Loucy (cell line): ENCODE measurements at regions not wholly inside any gene's neighbourhood (a gene's known extent, or its start where the extent isn't known, plus 50 kb on each side); places are given as distances from the start of the nearest gene placed in this dataset.

Experiments
- H2AFZ ChIP-seq: fragments of 200-600 bp; sonication (generic); 2 replicates; pipeline ENCODE4 v1.6.0; 2016; ENCODE audit warnings: antibody characterized with exemption, mild to moderate bottlenecking, low read length, moderate library complexity
- H3F3A ChIP-seq: fragments of 200-600 bp; 2 replicates; pipeline ENCODE4 v1.6.0; 2016; ENCODE audit warnings: antibody characterized with exemption, low read depth, mild to moderate bottlenecking
- H3K27me3 ChIP-seq: fragments of 200-600 bp; sonication (generic); 2 replicates; pipeline ENCODE4 v1.6.1; 2014; ENCODE audit warnings: low read length, mild to moderate bottlenecking; ENCODE audit not compliant: insufficient read depth, poor library complexity, severe bottlenecking
- H3K36me3 ChIP-seq: fragments of 200-600 bp; sonication (generic); 2 replicates; pipeline ENCODE4 v1.6.1; 2016; ENCODE audit warnings: low read length; ENCODE audit not compliant: insufficient read depth
- H3K4me1 ChIP-seq: fragments of 200-600 bp; sonication (generic); 2 replicates; pipeline ENCODE4 v1.5.1; 2014; ENCODE audit warnings: low read length, mild to moderate bottlenecking; ENCODE audit not compliant: insufficient read depth, poor library complexity, severe bottlenecking
- H3K4me2 ChIP-seq: fragments of 200-600 bp; sonication (generic); 2 replicates; pipeline ENCODE4 v1.6.0; 2014; ENCODE audit warnings: antibody characterized with exemption, low read length, low read depth, mild to moderate bottlenecking; ENCODE audit not compliant: poor library complexity, severe bottlenecking
- H3K4me3 ChIP-seq: fragments of 200-600 bp; sonication (generic); 2 replicates; pipeline ENCODE4 v1.5.1; 2014; ENCODE audit warnings: low read length, mild to moderate bottlenecking, mixed read lengths; ENCODE audit not compliant: poor library complexity, severe bottlenecking
- H3K79me2 ChIP-seq: fragments of 200-600 bp; sonication (generic); 2 replicates; pipeline ENCODE4 v1.6.1; 2014; ENCODE audit warnings: low read length; ENCODE audit not compliant: insufficient read depth
- H3K9ac ChIP-seq: fragments of 200-600 bp; sonication (generic); 2 replicates; pipeline ENCODE4 v1.6.0; 2014; ENCODE audit warnings: mild to moderate bottlenecking, low read depth, low read length, moderate library complexity; ENCODE audit not compliant: poor library complexity, severe bottlenecking
- H3K9me2 ChIP-seq: fragments of 200-600 bp; sonication (generic); replicated peaks from 2 replicates; pipeline ENCODE4 v1.6.1; 2016; ENCODE audit warnings: low read depth, low read length, mixed read lengths
- H3K9me3 ChIP-seq: fragments of 200-600 bp; sonication (generic); 2 replicates; pipeline ENCODE4 v1.6.1; 2014; ENCODE audit warnings: mild to moderate bottlenecking, antibody characterized with exemption, low read length, low read depth; ENCODE audit not compliant: insufficient read depth
- H4K20me1 ChIP-seq: fragments of 200-600 bp; sonication (generic); 2 replicates; pipeline ENCODE4 v1.6.0; 2014; ENCODE audit warnings: antibody characterized with exemption, low read length, mild to moderate bottlenecking; ENCODE audit not compliant: insufficient read depth, poor library complexity, severe bottlenecking
- CTCF ChIP-seq: fragments of 200-600 bp; sonication (generic); conservative IDR thresholded peaks from 2 replicates; pipeline ENCODE4 v1.5.1; 2014; ENCODE audit warnings: mild to moderate bottlenecking, antibody characterized with exemption, low read length
- EZH2phosphoT487 ChIP-seq: fragments of 200-600 bp; IDR thresholded peaks from 2 replicates; pipeline ENCODE4 v1.6.1; 2018; ENCODE audit warnings: antibody characterized with exemption, mild to moderate bottlenecking, moderate library complexity, borderline replicate concordance

DNA sequence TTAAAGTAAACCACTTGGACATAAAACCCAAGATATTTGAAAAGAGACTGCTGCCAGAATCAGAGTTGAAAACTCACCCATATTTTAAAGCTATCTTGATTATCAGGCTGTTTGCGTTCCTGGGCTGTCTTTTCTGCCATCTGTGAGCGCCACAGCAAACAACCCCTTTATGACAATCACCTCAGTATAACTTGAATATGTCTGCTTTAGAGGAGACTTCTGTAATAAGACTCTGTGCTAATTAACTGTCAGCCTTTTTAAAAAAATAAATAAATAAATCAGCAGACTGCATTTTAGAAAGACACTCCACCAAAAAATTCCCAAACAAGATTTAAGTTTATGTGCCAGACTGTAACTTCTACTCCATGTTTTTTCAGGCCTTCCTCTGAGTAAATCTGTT lies 375.7 kb upstream of the CCNH start:
- no peaks in the 10 kb centered on the region for H3K27me3 ChIP-seq
- no peaks in the 10 kb centered on the region for H3K9me3 ChIP-seq
- H3K4me3 ChIP-seq: no peak overlapping the region
- no peaks in the 10 kb centered on the region for H3K36me3 ChIP-seq
- H3K9ac ChIP-seq: no peak overlapping the region
- no peak overlapping the region for H3K4me2 ChIP-seq
- no peaks in the 10 kb centered on the region for H3K79me2 ChIP-seq
- H3F3A ChIP-seq: no peaks in the 10 kb centered on the region
- no peak for TF ChIP-seq EZH2phosphoT487
- no peak for TF ChIP-seq CTCF
- no peaks in the 10 kb centered on the region for H4K20me1 ChIP-seq
- no peaks in the 10 kb centered on the region for H3K9me2 ChIP-seq
- no peak overlapping the region; the same call in 1 of the 2 replicates for H2AFZ ChIP-seq
- H3K4me1 ChIP-seq: no peaks in the 10 kb centered on the region

- Histone ChIP-seq H3K9me3 (no peaks in the 10 kb centered on the region), H3K27me3 (no peaks in the 10 kb centered on the region), H3K4me2 (no peak overlapping the region), H3K4me3 (no peak overlapping the region), H3K79me2 (no peaks in the 10 kb centered on the region), H3K9me2 (no peaks in the 10 kb centered on the region), H4K20me1 (no peaks in the 10 kb centered on the region), H3K9ac (no peak overlapping the region), H3K36me3 (no peaks in the 10 kb centered on the region), H2AFZ (no peak overlapping the region), H3K4me1 (no peaks in the 10 kb centered on the region), H3F3A (no peaks in the 10 kb centered on the region)
- TF ChIP-seq CTCF (no peak), EZH2phosphoT487 (no peak)
Observed at GRCh38 chr5:87787625-87788256, 375.0 kb upstream of the CCNH start.

GRCh38 chr5:87787086-87787485 lies 374.4 kb upstream of the CCNH start:
- H3K4me3 ChIP-seq: no peak overlapping the region
- no peaks in the 10 kb centered on the region for H3K79me2 ChIP-seq
- H3K9me3 ChIP-seq: no peaks in the 10 kb centered on the region
- no peaks in the 10 kb centered on the region for H3K9me2 ChIP-seq
- no peak overlapping the region for H2AFZ ChIP-seq
- H3K27me3 ChIP-seq: no peaks in the 10 kb centered on the region
- H3K36me3 ChIP-seq: no peaks in the 10 kb centered on the region
- H3K9ac ChIP-seq: no peak overlapping the region
- TF ChIP-seq CTCF (no peak), EZH2phosphoT487 (no peak)
- no peak overlapping the region for H3K4me2 ChIP-seq
- H4K20me1 ChIP-seq: no peaks in the 10 kb centered on the region
- no peaks in the 10 kb centered on the region for H3K4me1 ChIP-seq
- H3F3A ChIP-seq: no peaks in the 10 kb centered on the region
